Naive thymus-derived CD4-positive, alpha-beta T cell (primary cell): ENCODE measurements at regions not wholly inside any gene's neighbourhood (a gene's known extent, or its start where the extent isn't known, plus 50 kb on each side); places are given as distances from the start of the nearest gene placed in this dataset.

Experiments
- ATAC-seq: fragments of 150-1000 bp; cut with Tn5 transposase; 2 replicates; pipeline ENCODE4 v1.10.0; 2021; ENCODE audit warnings: mild to moderate bottlenecking, moderate library complexity
- CTCF ChIA-PET: fragments of 350-600 bp; sonication (Branson Sonifier 250); formaldehyde crosslinking; loops from one replicate; lab custom pipeline; 2021; ENCODE audit warnings: antibody characterized with exemption; lab: Charles Lee
- POLR2A ChIA-PET: fragments of 350-600 bp; sonication (Branson Sonifier 250); formaldehyde crosslinking; loops from one replicate; lab custom pipeline; 2021; ENCODE audit warnings: antibody characterized with exemption, inconsistent platforms; lab: Charles Lee
- DNase-seq, 9 donors: peaks; one replicate each; pipeline versions ENCODE4 v3.0.0 to v3.0.0-alpha.2; 2020 to 2022; ENCODE audit warnings: mixed read lengths in 1 of 9
- H3K27ac ChIP-seq: one replicate; pipeline ENCODE4 v1.7.0; 2013; ENCODE audit warnings: mild to moderate bottlenecking, low read depth, low read length, moderate library complexity
- H3K27me3 ChIP-seq, 2 donors: one replicate each; pipeline ENCODE4 v1.7.0; 2013; ENCODE audit warnings: low read length in 2 of 2, mild to moderate bottlenecking in 2 of 2, moderate library complexity in 2 of 2; ENCODE audit not compliant: control insufficient read depth in 2 of 2, insufficient read depth in 2 of 2
- H3K36me3 ChIP-seq, 3 experiments: 1 replicate in 2 of 3; 2 replicates in 1 of 3; pipeline ENCODE4 v1.7.0; 2013; ENCODE audit warnings: low read length in 3 of 3, mild to moderate bottlenecking in 3 of 3, moderate library complexity in 1 of 3; ENCODE audit not compliant: insufficient read depth in 3 of 3, control insufficient read depth in 2 of 3
- H3K4me1 ChIP-seq, 2 donors: one replicate each; pipeline ENCODE4 v1.7.0; 2013; ENCODE audit warnings: low read length in 2 of 2, mild to moderate bottlenecking in 2 of 2, moderate library complexity in 1 of 2; ENCODE audit not compliant: control insufficient read depth in 2 of 2, insufficient read depth in 2 of 2
- H3K4me3 ChIP-seq: 2 replicates; pipeline ENCODE4 v1.7.0; 2013; ENCODE audit warnings: mild to moderate bottlenecking, low read length
- H3K9me3 ChIP-seq, 3 experiments: 1 replicate in 2 of 3; 2 replicates in 1 of 3; pipeline ENCODE4 v1.7.0; 2013; ENCODE audit warnings: low read length in 3 of 3; ENCODE audit not compliant: control insufficient read depth in 2 of 3
- H3K27ac Mint-ChIP-seq, 9 donors: one replicate each; pipeline ENCODE4 v1.8.0; 2020 to 2022; ENCODE audit warnings: mixed read lengths in 9 of 9, mild to moderate bottlenecking in 8 of 9, moderate library complexity in 5 of 9, inconsistent platforms in 2 of 9
- H3K27me3 Mint-ChIP-seq, 5 donors: one replicate each; pipeline ENCODE4 v1.8.0; 2021 to 2022; ENCODE audit warnings: mixed read lengths in 5 of 5, mild to moderate bottlenecking in 1 of 5
- H3K36me3 Mint-ChIP-seq, 5 donors: one replicate each; pipeline ENCODE4 v1.8.0; 2020 to 2022; ENCODE audit warnings: mixed read lengths in 5 of 5, mild to moderate bottlenecking in 3 of 5, inconsistent platforms in 1 of 5
- H3K4me1 Mint-ChIP-seq, 7 donors: one replicate each; pipeline ENCODE4 v1.8.0; 2020 to 2022; ENCODE audit warnings: mixed read lengths in 7 of 7, mild to moderate bottlenecking in 3 of 7, inconsistent platforms in 1 of 7
- H3K4me3 Mint-ChIP-seq, 10 donors: one replicate each; pipeline ENCODE4 v1.8.0; 2020 to 2022; ENCODE audit warnings: mild to moderate bottlenecking in 10 of 10, mixed read lengths in 10 of 10, moderate library complexity in 6 of 10, inconsistent platforms in 2 of 10
- H3K9me3 Mint-ChIP-seq, 11 donors: one replicate each; pipeline ENCODE4 v1.8.0; 2020 to 2022; ENCODE audit warnings: mixed read lengths in 11 of 11, mild to moderate bottlenecking in 4 of 11, inconsistent platforms in 1 of 11, moderate library complexity in 1 of 11
- intact Hi-C, 2 donors: fragments of 100-400 bp; cut with micrococcal nuclease; formaldehyde crosslinking; loops; one replicate each; pipeline ENCODE4 v1.15.1; 2023

DNA sequence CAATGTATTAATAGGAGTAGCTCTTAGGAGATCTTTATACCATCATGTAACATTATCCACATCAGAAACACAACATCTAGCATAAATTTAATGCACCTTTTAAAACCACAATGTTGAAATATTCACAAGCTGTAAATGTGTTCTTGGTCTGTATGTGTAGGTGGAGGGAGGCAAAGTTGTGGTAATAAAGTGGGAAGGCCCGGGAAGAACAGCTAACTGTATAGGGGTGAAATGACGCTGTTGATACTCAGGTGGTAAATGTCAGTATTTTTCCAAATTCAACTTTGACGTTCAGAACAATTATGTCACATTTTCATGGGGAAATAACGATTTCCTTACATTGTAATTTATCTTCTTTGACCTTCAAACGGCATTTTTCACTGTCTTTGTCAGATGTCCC is 146.0 kb upstream of the STMND1 start:
- H3K4me3 Mint-ChIP-seq: no peak overlapping the region
- intact Hi-C loops: loop anchor here in 1 of 2 donors (10.0 kb wide), 1 partner anchor 101 kb away; no protein-coding TSS in a partner anchor
- peaks cover 0 to 12% (median 6%) of the 10 kb centered on the region in 7 donors for H3K4me1 Mint-ChIP-seq
- ChIA-PET POLR2A (no interaction called here), CTCF (no interaction called here)
- Histone ChIP-seq H3K36me3 (no peaks in the 10 kb centered on the region), H3K27me3 (no peaks in the 10 kb centered on the region), H3K27ac (no peak overlapping the region), H3K4me3 (no peak overlapping the region), H3K9me3 (no peaks in the 10 kb centered on the region), H3K4me1 (no peaks in the 10 kb centered on the region)
- DNase-seq (no peak), ATAC-seq (no peak)
- H3K27ac Mint-ChIP-seq: peak overlapping the region in 2 of 9 donors; percentile 29 to 62
- H3K9me3 Mint-ChIP-seq: peaks cover 0 to 6% (median 0%) of the 10 kb centered on the region in 11 donors
- H3K36me3 Mint-ChIP-seq: no peaks in the 10 kb centered on the region
- H3K27me3 Mint-ChIP-seq: peaks cover 9 to 18% (median 15%) of the 10 kb centered on the region in 5 donors

DNA sequence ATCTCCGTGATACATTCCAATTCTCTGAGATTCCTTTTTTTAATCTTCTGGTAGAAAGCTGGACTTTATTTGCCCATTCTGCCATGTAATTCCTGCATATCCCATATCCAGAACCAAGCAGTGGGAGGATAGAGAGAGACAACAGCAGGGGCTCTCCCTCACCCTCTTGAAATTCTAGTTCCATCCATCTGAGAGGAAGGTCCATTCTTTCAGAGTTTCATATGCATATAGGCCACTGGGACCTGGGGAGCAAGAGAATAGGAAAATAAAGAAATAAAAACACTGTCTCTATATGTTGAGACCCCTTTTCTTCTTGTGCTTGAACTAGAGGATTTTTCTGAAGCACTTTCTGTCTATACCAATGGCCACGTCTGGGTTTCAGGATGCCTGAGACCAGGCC is 147.9 kb upstream of the STMND1 start:
- H3K36me3 ChIP-seq: no peaks in the 10 kb centered on the region
- Mint-ChIP-seq H3K27me3 (peaks cover 11 to 17% (median 15%) of the 10 kb centered on the region in 5 donors), H3K4me3 (no peak overlapping the region), H3K4me1 (peaks cover 0 to 12% (median 6%) of the 10 kb centered on the region in 7 donors), H3K27ac (no peak overlapping the region), H3K36me3 (no peaks in the 10 kb centered on the region), H3K9me3 (peaks cover 0 to 6% (median 0%) of the 10 kb centered on the region in 11 donors)
- CTCF ChIA-PET: no interaction called here
- no peak for ATAC-seq
- H3K9me3 ChIP-seq: no peaks in the 10 kb centered on the region
- H3K4me3 ChIP-seq: no peak overlapping the region
- intact Hi-C loops: loop anchor here in 1 of 2 donors (10.0 kb wide), 1 partner anchor 99 kb away; no protein-coding TSS in a partner anchor
- no peak for DNase-seq
- POLR2A ChIA-PET: no interaction called here
- no peaks in the 10 kb centered on the region for H3K4me1 ChIP-seq
- no peak overlapping the region for H3K27ac ChIP-seq
- peaks cover 0 to under 1% of the 10 kb centered on the region in 2 donors for H3K27me3 ChIP-seq

DNA sequence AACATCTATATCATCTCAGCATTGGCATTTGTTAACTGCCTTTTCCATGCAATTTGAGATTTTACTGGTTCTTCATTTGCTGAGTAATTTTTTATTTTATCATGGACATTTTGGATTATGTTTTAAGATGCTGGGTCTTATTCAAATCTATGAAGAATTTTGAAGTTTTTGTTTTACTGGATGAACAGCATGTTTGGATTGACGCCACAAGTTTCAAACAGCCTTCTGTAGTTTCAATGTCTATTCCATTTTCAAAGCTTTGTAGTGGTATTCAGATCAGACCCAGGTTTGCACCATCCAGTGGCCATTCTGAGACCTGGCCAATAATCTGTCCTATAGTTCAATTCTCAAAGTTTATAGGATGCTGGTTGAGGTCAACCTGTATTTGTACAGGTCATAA is 148.4 kb upstream of the STMND1 start:
- ATAC-seq: no peak
- Mint-ChIP-seq H3K4me3 (no peak overlapping the region), H3K9me3 (peaks cover 0 to 6% (median 0%) of the 10 kb centered on the region in 11 donors), H3K27ac (no peak overlapping the region), H3K36me3 (no peaks in the 10 kb centered on the region), H3K27me3 (peaks cover 11 to 17% (median 14%) of the 10 kb centered on the region in 5 donors), H3K4me1 (peaks cover 0 to 12% (median 6%) of the 10 kb centered on the region in 7 donors)
- CTCF ChIA-PET: no interaction called here
- H3K27ac ChIP-seq: no peak overlapping the region
- H3K9me3 ChIP-seq: no peaks in the 10 kb centered on the region
- no peaks in the 10 kb centered on the region for H3K4me1 ChIP-seq
- peaks cover 0 to 4% of the 10 kb centered on the region in 2 donors for H3K27me3 ChIP-seq
- H3K4me3 ChIP-seq: no peak overlapping the region
- intact Hi-C loops: loop anchor here in 1 of 2 donors (10.0 kb wide), 1 partner anchor 99 kb away; no protein-coding TSS in a partner anchor
- DNase-seq: no peak
- POLR2A ChIA-PET: no interaction called here
- H3K36me3 ChIP-seq: no peaks in the 10 kb centered on the region

DNA sequence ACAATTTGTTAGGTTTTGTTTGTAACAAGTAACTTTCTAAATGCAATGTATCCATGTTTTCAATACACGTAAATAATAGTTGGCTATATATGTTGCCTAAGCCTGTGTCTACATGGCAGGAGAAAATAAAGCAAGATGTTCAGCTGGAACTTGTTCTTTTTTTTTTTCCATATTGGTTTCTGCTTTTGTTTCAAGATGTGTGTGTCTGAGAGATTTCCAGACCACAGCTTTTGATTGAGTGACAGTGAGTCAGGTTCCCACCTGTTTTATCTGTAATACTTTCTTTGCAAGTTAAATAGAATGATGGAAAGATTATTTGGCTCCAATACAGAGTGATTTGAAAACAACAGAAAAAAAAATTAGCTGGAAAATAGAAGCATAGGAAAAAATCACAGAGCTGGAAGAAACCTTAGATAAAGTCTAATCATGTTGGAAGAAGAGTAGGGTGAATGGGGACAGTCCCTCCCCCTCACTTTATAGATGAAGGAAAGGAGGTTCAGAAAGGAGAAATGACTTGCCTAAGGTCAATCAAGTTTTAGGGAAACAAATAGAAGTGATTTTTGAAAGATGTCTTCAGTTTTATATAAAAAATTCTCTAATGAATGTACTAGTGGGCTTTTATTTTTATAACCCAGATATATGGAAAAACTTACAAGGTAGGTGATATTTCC is 150.9 kb upstream of the STMND1 start:
- H3K27ac Mint-ChIP-seq: no peak overlapping the region
- peaks cover 0 to 4% of the 10 kb centered on the region in 2 donors for H3K27me3 ChIP-seq
- no peak overlapping the region for H3K4me3 Mint-ChIP-seq
- intact Hi-C loops: loop anchor here in 1 of 2 donors (10.0 kb wide), 1 partner anchor 96 kb away; no protein-coding TSS in a partner anchor
- ChIA-PET POLR2A (no interaction called here), CTCF (no interaction called here)
- DNase-seq: no peak
- H3K27ac ChIP-seq: no peak overlapping the region
- H3K4me1 ChIP-seq: no peaks in the 10 kb centered on the region
- H3K36me3 Mint-ChIP-seq: no peaks in the 10 kb centered on the region
- peaks cover 0 to 8% (median 3%) of the 10 kb centered on the region in 7 donors for H3K4me1 Mint-ChIP-seq
- ATAC-seq: no peak
- peaks cover 0 to 6% (median 0%) of the 10 kb centered on the region in 11 donors for H3K9me3 Mint-ChIP-seq
- peaks cover 16 to 28% (median 22%) of the 10 kb centered on the region in 5 donors for H3K27me3 Mint-ChIP-seq
- H3K4me3 ChIP-seq: no peak overlapping the region
- H3K36me3 ChIP-seq: no peaks in the 10 kb centered on the region
- H3K9me3 ChIP-seq: no peaks in the 10 kb centered on the region

DNA sequence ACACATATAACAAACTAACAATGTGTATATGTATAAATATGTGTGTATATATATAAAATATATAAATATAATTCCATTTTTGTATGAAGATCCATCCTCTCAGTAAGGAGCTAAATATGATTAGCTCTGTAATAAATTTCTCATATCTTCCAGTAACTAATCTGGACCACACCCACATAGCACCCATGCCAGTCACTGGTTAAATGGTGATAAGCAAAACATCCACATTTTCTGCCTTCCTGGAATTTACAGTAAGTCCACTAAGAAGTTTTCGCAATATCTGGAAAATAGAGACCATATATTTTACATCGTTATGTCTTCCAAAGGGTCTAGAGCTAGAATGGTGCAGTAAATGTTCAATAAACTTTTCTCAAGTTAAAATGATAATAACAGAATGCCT is 151.5 kb upstream of the STMND1 start:
- Histone ChIP-seq H3K27ac (no peak overlapping the region), H3K36me3 (no peaks in the 10 kb centered on the region), H3K4me3 (no peak overlapping the region), H3K4me1 (no peaks in the 10 kb centered on the region), H3K9me3 (no peaks in the 10 kb centered on the region), H3K27me3 (peaks cover 0 to 4% of the 10 kb centered on the region in 2 donors)
- CTCF ChIA-PET: no interaction called here
- peaks cover 0 to 5% (median 0%) of the 10 kb centered on the region in 7 donors for H3K4me1 Mint-ChIP-seq
- no peak overlapping the region for H3K4me3 Mint-ChIP-seq
- no peak for ATAC-seq
- peaks cover 16 to 29% (median 22%) of the 10 kb centered on the region in 5 donors for H3K27me3 Mint-ChIP-seq
- no peak for DNase-seq
- H3K36me3 Mint-ChIP-seq: no peaks in the 10 kb centered on the region
- H3K27ac Mint-ChIP-seq: no peak overlapping the region
- intact Hi-C loops: loop anchor here in 1 of 2 donors (10.0 kb wide), 1 partner anchor 96 kb away; no protein-coding TSS in a partner anchor
- POLR2A ChIA-PET: no interaction called here
- H3K9me3 Mint-ChIP-seq: peaks cover 0 to 6% (median 0%) of the 10 kb centered on the region in 11 donors

DNA sequence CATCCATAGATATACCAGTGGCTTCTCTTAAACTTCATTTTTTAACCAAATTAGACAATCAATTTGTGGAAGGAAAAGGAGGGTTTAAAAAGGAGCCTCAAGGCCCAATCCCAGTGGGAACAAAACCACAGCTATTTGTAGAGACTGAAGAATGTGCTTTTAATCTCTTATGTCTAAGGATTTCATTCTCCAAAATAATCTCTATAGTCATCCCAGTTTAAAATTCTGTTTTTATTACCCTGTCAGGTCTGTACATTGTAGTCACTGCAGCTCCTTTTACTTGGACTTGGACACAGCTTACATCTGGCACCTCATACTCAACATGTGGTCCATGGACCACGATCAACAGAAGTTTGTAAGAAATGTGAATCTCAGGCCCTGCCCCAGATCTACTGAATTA is 152.1 kb upstream of the STMND1 start:
- Mint-ChIP-seq H3K4me3 (no peak overlapping the region), H3K36me3 (no peaks in the 10 kb centered on the region), H3K27ac (no peak overlapping the region), H3K9me3 (peaks cover 0 to 6% (median 0%) of the 10 kb centered on the region in 11 donors), H3K27me3 (peaks cover 17 to 29% (median 24%) of the 10 kb centered on the region in 5 donors), H3K4me1 (peaks cover 0 to 5% (median 0%) of the 10 kb centered on the region in 7 donors)
- Histone ChIP-seq H3K9me3 (no peaks in the 10 kb centered on the region), H3K36me3 (no peaks in the 10 kb centered on the region), H3K27me3 (peaks cover 0 to 4% of the 10 kb centered on the region in 2 donors), H3K4me3 (no peak overlapping the region), H3K27ac (no peak overlapping the region), H3K4me1 (no peaks in the 10 kb centered on the region)
- intact Hi-C loops: loop anchor here in 1 of 2 donors (10.0 kb wide), 1 partner anchor 95 kb away; no protein-coding TSS in a partner anchor
- ATAC-seq (no peak), DNase-seq (no peak)
- ChIA-PET POLR2A (no interaction called here), CTCF (no interaction called here)
